HG03175 (cell line): ENCODE measurements at regions not wholly inside any gene's neighbourhood (a gene's known extent, or its start where the extent isn't known, plus 50 kb on each side); places are given as distances from the start of the nearest gene placed in this dataset.

Experiments
- ATAC-seq: cut with Tn5 transposase; IDR thresholded peaks from one replicate; pipeline ENCODE4 v1.9.1; 2021; ENCODE audit warnings: mild to moderate bottlenecking, moderate library complexity; ENCODE audit not compliant: unreplicated experiment

- no peak for ATAC-seq
These were observed 109.6 kb upstream of the TMCO5A start for GRCh38 chr15:37824717-37825382.

- no peak for ATAC-seq
These were observed 97.2 kb upstream of the TMCO5A start for GRCh38 chr15:37837276-37837675.

- no peak for ATAC-seq
These were observed 86.7 kb upstream of the TMCO5A start for GRCh38 chr15:37847776-37848175.

GRCh38 chr15:37856109-37856508, 78.3 kb upstream of the TMCO5A start:
- no peak for ATAC-seq

GRCh38 chr15:37860896-37861295, 73.5 kb upstream of the TMCO5A start:
- no peak for ATAC-seq

- ATAC-seq: no peak
These were observed 68.8 kb upstream of the TMCO5A start for GRCh38 chr15:37865687-37866086.

GRCh38 chr15:37870711-37871110, 63.7 kb upstream of the TMCO5A start:
- no peak for ATAC-seq

- no peak for ATAC-seq
These were observed 61.8 kb upstream of the TMCO5A start for GRCh38 chr15:37872661-37873060.

GRCh38 chr15:37873336-37873735, 61.1 kb upstream of the TMCO5A start:
- ATAC-seq: no peak

- no peak for ATAC-seq
These were observed 57.5 kb upstream of the TMCO5A start for GRCh38 chr15:37876900-37877299.

GRCh38 chr15:37877851-37878741, 56.3 kb upstream of the TMCO5A start:
- ATAC-seq: no peak

- ATAC-seq: no peak
These were observed 54.2 kb upstream of the TMCO5A start for GRCh38 chr15:37880009-37880834.

GRCh38 chr15:37880835-37881153, 53.6 kb upstream of the TMCO5A start:
- ATAC-seq: no peak

- no peak for ATAC-seq
These were observed 53.0 kb upstream of the TMCO5A start for GRCh38 chr15:37881237-37882013.

- ATAC-seq: no peak
These were observed 51.8 kb upstream of the TMCO5A start for GRCh38 chr15:37882640-37883039.
